ENCODE measurements at regions not wholly inside any gene's neighbourhood (a gene's known extent, or its start where the extent isn't known, plus 50 kb on each side); places are given as distances from the start of the nearest gene placed in this dataset.

DNA sequence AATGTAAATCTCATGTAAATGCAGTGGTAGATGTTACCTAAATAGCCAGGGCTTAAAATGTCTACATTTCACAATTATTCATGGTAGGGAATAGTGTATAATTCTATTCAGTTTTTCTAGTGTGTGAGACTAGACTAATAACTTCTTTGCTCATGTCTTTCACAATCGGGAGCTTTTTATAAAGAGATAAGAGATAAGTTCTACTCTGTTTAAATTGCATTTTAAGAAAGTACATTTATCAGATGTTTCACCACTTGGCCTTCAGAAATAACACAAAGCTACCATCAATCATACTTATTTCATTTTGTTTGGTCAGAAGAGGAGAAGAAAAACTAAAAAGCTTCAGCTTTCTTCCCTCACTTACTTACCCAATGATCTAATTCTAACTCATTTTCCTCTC lies 725.5 kb upstream of the FLRT2 start:
- Mint-ChIP-seq H3K36me3 (ENCODE audit: low read depth) (no peaks in the 10 kb centered on the region), H3K9me3 (no peaks in the 10 kb centered on the region), H3K27ac (no peak overlapping the region), H3K27me3 (ENCODE audit: insufficient read depth, low read depth, poor library complexity) (no peaks in the 10 kb centered on the region), H3K4me1 (no peaks in the 10 kb centered on the region), H3K4me3 (no peak overlapping the region)
- Histone ChIP-seq H3K79me2 (replicated peaks; ENCODE audit: insufficient read depth) (no peaks in the 10 kb centered on the region), H3K27ac (ENCODE audit: low read depth) (no peak overlapping the region), H3F3A (replicated peaks; ENCODE audit: low read depth) (no peaks in the 10 kb centered on the region), H3K36me3 (ENCODE audit: insufficient read depth) (no peaks in the 10 kb centered on the region), H3K27me3 (ENCODE audit: insufficient read depth) (no peaks in the 10 kb centered on the region), H3K4me3 (no peak overlapping the region), H3K4me1 (ENCODE audit: insufficient read depth) (no peaks in the 10 kb centered on the region), H4K20me1 (replicated peaks; ENCODE audit: insufficient read depth) (no peaks in the 10 kb centered on the region), H2AFZ (no peak overlapping the region), H3K4me2 (no peak overlapping the region), H3K9me2 (ENCODE audit: insufficient read depth) (no peaks in the 10 kb centered on the region; the same call in 1 of the 2 replicates)
- DNase-seq (ENCODE audit: low spot score) (no peak), ATAC-seq (no peak)
- no peak for TF ChIP-seq CREB1 (CRISPR knock-in tag; IDR thresholded peaks at IDR 0.05; ENCODE audit: low read depth)
- no peak for TF ChIP-seq EZH2phosphoT487 (IDR thresholded peaks at IDR 0.05; ENCODE audit: unreplicated experiment)
- TF ChIP-seq EZH2 (IDR thresholded peaks at IDR 0.05; ENCODE audit: low read depth, unreplicated experiment) = no peak
- TF ChIP-seq, protein P1, sequence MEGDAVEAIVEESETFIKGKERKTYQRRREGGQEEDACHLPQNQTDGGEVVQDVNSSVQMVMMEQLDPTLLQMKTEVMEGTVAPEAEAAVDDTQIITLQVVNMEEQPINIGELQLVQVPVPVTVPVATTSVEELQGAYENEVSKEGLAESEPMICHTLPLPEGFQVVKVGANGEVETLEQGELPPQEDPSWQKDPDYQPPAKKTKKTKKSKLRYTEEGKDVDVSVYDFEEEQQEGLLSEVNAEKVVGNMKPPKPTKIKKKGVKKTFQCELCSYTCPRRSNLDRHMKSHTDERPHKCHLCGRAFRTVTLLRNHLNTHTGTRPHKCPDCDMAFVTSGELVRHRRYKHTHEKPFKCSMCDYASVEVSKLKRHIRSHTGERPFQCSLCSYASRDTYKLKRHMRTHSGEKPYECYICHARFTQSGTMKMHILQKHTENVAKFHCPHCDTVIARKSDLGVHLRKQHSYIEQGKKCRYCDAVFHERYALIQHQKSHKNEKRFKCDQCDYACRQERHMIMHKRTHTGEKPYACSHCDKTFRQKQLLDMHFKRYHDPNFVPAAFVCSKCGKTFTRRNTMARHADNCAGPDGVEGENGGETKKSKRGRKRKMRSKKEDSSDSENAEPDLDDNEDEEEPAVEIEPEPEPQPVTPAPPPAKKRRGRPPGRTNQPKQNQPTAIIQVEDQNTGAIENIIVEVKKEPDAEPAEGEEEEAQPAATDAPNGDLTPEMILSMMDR (conservative IDR thresholded peaks at IDR 0.05; ENCODE audit: low read depth in 2 of 2) = no peak
- TF ChIP-seq, protein P2, sequence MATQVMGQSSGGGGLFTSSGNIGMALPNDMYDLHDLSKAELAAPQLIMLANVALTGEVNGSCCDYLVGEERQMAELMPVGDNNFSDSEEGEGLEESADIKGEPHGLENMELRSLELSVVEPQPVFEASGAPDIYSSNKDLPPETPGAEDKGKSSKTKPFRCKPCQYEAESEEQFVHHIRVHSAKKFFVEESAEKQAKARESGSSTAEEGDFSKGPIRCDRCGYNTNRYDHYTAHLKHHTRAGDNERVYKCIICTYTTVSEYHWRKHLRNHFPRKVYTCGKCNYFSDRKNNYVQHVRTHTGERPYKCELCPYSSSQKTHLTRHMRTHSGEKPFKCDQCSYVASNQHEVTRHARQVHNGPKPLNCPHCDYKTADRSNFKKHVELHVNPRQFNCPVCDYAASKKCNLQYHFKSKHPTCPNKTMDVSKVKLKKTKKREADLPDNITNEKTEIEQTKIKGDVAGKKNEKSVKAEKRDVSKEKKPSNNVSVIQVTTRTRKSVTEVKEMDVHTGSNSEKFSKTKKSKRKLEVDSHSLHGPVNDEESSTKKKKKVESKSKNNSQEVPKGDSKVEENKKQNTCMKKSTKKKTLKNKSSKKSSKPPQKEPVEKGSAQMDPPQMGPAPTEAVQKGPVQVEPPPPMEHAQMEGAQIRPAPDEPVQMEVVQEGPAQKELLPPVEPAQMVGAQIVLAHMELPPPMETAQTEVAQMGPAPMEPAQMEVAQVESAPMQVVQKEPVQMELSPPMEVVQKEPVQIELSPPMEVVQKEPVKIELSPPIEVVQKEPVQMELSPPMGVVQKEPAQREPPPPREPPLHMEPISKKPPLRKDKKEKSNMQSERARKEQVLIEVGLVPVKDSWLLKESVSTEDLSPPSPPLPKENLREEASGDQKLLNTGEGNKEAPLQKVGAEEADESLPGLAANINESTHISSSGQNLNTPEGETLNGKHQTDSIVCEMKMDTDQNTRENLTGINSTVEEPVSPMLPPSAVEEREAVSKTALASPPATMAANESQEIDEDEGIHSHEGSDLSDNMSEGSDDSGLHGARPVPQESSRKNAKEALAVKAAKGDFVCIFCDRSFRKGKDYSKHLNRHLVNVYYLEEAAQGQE (IDR thresholded peaks at IDR 0.05; ENCODE audit: unreplicated experiment) = no peak
- no peak for TF ChIP-seq ZNF331 (CRISPR knock-in tag; IDR thresholded peaks at IDR 0.05; ENCODE audit: low read depth)
- no peak for TF ChIP-seq JUNB (IDR thresholded peaks at IDR 0.05; ENCODE audit: unreplicated experiment)
- no peak for TF ChIP-seq STAT1 (IDR thresholded peaks at IDR 0.05; ENCODE audit: unreplicated experiment)
- TF ChIP-seq, protein P3, sequence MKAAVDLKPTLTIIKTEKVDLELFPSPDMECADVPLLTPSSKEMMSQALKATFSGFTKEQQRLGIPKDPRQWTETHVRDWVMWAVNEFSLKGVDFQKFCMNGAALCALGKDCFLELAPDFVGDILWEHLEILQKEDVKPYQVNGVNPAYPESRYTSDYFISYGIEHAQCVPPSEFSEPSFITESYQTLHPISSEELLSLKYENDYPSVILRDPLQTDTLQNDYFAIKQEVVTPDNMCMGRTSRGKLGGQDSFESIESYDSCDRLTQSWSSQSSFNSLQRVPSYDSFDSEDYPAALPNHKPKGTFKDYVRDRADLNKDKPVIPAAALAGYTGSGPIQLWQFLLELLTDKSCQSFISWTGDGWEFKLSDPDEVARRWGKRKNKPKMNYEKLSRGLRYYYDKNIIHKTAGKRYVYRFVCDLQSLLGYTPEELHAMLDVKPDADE (IDR thresholded peaks at IDR 0.05) = no peak
- TF ChIP-seq POLR2AphosphoS5 (IDR thresholded peaks at IDR 0.05; ENCODE audit: low read depth) = no peak

DNA sequence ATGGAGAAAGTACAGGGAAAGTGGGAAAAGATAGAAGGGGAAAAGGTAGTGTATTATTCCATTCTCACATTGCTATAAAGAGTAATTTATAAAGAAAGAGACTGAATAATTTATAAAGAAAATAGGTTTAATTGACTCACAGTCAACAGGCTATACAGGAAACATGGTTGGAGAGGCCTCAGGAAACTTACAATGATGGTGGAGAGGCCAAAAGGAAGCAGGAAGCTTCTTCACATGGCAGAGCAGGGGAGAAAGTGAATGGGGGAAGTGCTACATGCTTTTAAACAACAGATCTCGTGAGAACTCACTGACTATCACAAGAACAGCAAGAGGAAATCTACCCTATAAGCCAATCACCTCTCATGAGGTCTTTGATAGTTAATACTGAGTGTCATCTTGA lies 725.0 kb upstream of the FLRT2 start:
- Histone ChIP-seq H3K4me1 (ENCODE audit: insufficient read depth) (no peaks in the 10 kb centered on the region), H3K79me2 (replicated peaks; ENCODE audit: insufficient read depth) (no peaks in the 10 kb centered on the region), H2AFZ (no peak overlapping the region), H3F3A (replicated peaks; ENCODE audit: low read depth) (no peaks in the 10 kb centered on the region), H3K4me3 (no peak overlapping the region), H3K36me3 (ENCODE audit: insufficient read depth) (no peaks in the 10 kb centered on the region), H3K4me2 (no peak overlapping the region), H3K27ac (ENCODE audit: low read depth) (no peak overlapping the region), H4K20me1 (replicated peaks; ENCODE audit: insufficient read depth) (no peaks in the 10 kb centered on the region), H3K27me3 (ENCODE audit: insufficient read depth) (no peaks in the 10 kb centered on the region), H3K9me2 (ENCODE audit: insufficient read depth) (no peaks in the 10 kb centered on the region; the same call in 1 of the 2 replicates)
- H3K27me3 Mint-ChIP-seq (ENCODE audit: insufficient read depth, low read depth, poor library complexity) = no peaks in the 10 kb centered on the region
- no peak for DNase-seq (ENCODE audit: low spot score)
- H3K27ac Mint-ChIP-seq = no peak overlapping the region
- no peaks in the 10 kb centered on the region for H3K9me3 Mint-ChIP-seq
- no peaks in the 10 kb centered on the region for H3K4me1 Mint-ChIP-seq
- no peaks in the 10 kb centered on the region for H3K36me3 Mint-ChIP-seq (ENCODE audit: low read depth)
- H3K4me3 Mint-ChIP-seq = no peak overlapping the region
- ATAC-seq = no peak
- TF ChIP-seq POLR2AphosphoS5 (IDR thresholded peaks at IDR 0.05; ENCODE audit: low read depth) = no peak

All from GM23338 (cell line).